ENCODE measurements at regions not wholly inside any gene's neighbourhood (a gene's known extent, or its start where the extent isn't known, plus 50 kb on each side); places are given as distances from the start of the nearest gene placed in this dataset.

DNA sequence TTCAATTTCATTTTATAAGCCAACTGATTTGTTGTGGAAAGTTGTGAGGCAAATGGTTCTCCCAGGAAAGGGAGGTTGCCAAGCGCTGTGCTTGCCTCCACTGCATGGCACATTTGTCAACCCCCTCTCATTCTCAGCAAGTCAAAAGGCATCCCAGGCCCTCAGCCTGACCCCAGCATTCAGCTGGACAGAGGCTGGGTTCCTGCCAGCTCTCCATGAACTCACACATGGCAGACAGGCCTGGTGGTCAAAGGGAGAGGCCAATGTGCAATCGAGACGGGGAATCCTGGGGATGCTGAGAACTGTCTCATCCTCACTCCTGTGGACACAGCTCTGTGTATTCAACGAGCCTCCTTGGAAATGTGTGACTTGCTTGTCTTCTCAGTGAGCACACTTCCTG lies 106.0 kb upstream of the CDH4 start:
- no peak overlapping the region for H3K4me3 ChIP-seq (ENCODE audit: low read depth, low read length)
- TF ChIP-seq CTCF (IDR thresholded peaks at IDR 0.05; ENCODE audit: insufficient read depth, low read depth, low read length) = no peak
- no peak for DNase-seq (ENCODE audit: low read depth)

GRCh38 chr20:61149636-61150035 lies 102.4 kb upstream of the CDH4 start:
- no peak for DNase-seq (ENCODE audit: low read depth)
- H3K4me3 ChIP-seq (ENCODE audit: low read depth, low read length) = no peak overlapping the region
- TF ChIP-seq CTCF (IDR thresholded peaks at IDR 0.05; ENCODE audit: insufficient read depth, low read depth, low read length) = no peak

DNA sequence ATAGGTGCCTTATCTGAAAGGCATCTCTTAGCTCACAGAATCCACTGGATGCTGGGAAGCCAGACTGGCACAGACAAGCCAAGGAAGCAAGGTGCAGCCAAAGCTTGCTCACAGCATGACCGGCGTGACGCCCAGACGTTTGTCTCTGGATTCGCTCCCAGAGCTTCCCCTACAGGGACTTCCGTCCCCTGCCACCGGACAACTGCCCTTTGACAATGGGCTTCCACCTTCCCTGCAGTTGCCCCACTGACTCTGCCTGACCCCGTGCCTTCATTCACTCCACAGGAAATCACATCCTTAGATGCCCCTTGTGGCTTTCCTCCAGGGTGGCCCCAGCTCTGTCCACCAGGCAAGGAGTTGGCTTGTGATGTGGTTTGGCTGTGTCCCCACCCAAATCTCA lies 94.8 kb upstream of the CDH4 start:
- DNase-seq (ENCODE audit: low read depth) = no peak
- no peak for TF ChIP-seq CTCF (IDR thresholded peaks at IDR 0.05; ENCODE audit: insufficient read depth, low read depth, low read length)
- H3K4me3 ChIP-seq (ENCODE audit: low read depth, low read length) = no peak overlapping the region

DNA sequence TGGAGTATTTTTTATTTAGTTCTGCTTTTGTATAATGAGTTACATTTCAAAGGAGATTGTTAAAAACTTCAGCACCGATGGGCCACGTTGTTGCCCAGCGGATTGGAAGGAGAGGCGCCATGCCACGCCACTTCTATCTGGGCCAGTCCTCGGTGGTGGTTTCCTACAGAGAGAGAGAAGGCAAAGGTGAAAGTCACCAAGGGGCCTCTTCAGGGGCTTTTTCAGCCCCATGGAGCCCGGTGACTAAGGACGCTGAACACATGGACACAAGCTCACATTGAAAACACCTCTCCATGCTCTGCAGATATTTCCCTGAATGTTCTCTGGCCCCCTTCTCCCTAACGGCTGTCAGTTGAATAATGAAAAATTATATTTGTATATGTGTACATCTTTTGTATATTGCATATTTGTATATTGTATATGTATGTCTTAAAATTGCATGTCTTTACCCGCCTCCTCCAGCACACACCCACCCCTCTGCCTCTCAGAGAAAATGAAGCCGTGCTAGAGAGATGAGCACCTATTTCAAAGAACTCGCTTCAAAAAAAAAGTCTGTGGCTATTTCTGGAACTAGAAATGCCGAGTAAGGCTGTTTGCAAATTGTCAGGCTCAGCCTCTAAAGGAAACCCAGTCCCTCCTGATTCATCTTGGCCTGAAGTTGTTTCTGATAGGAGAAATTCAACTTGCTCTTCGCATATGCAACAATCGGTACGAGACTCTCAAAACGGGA lies 91.9 kb upstream of the CDH4 start:
- H3K4me3 ChIP-seq (ENCODE audit: low read depth, low read length) = no peak overlapping the region
- no peak for TF ChIP-seq CTCF (IDR thresholded peaks at IDR 0.05; ENCODE audit: insufficient read depth, low read depth, low read length)
- no peak for DNase-seq (ENCODE audit: low read depth)

- TF ChIP-seq CTCF (IDR thresholded peaks at IDR 0.05; ENCODE audit: insufficient read depth, low read depth, low read length) = no peak
- H3K4me3 ChIP-seq (ENCODE audit: low read depth, low read length) = no peak overlapping the region
- peak; percentile 4 for DNase-seq (ENCODE audit: low read depth)
Measured at GRCh38 chr20:61161726-61162390, 90.2 kb upstream of the CDH4 start.

DNA sequence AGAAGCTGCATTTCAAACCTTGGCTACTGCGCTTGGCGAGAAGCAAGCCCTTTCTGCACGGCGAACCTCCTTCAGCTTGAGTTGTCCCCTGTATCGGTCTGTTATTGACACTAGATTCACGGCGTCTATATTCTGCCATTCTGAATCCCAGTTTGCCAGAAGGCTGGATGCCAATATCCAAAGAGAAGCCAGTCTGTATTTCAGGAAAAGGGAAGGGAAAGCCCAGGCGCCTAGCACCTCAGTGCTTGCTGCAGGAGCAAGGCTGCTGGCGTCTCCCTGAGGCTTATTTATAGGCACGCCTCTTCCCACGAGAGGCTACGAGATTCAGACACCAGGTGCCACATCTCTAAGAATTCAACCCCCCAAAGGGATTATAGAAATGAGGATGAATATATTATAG lies 89.6 kb upstream of the CDH4 start:
- DNase-seq (ENCODE audit: low read depth) = no peak
- TF ChIP-seq CTCF (IDR thresholded peaks at IDR 0.05; ENCODE audit: insufficient read depth, low read depth, low read length) = no peak
- no peak overlapping the region for H3K4me3 ChIP-seq (ENCODE audit: low read depth, low read length)
